Dendritic cell treated with granulocyte-macrophage colony-stimulating factor and Interleukin-4, amounts not matched to agents 40 ng/mL and 50 ng/mL, for 4 days (primary cell): ENCODE measurements at regions not wholly inside any gene's neighbourhood (a gene's known extent, or its start where the extent isn't known, plus 50 kb on each side); places are given as distances from the start of the nearest gene placed in this dataset.

ENCODE experiments used
- H3K27ac Mint-ChIP-seq: one replicate; pipeline ENCODE4 v1.8.0; 2022; ENCODE audit warnings: mild to moderate bottlenecking, mixed read lengths
- H3K27me3 Mint-ChIP-seq: one replicate; pipeline ENCODE4 v1.8.0; 2022; ENCODE audit warnings: mild to moderate bottlenecking, mixed read lengths
- H3K36me3 Mint-ChIP-seq: one replicate; pipeline ENCODE4 v1.8.0; 2022; ENCODE audit warnings: low read depth, mixed read lengths
- H3K4me1 Mint-ChIP-seq: one replicate; pipeline ENCODE4 v1.8.0; 2022; ENCODE audit warnings: low read depth, mixed read lengths
- H3K4me3 Mint-ChIP-seq: one replicate; pipeline ENCODE4 v1.8.0; 2022; ENCODE audit warnings: mild to moderate bottlenecking, moderate library complexity, mixed read lengths
- H3K9me3 Mint-ChIP-seq: one replicate; pipeline ENCODE4 v1.8.0; 2022; ENCODE audit warnings: mixed read lengths
- intact Hi-C: fragments of 100-400 bp; cut with micrococcal nuclease; formaldehyde crosslinking; loops from one replicate; pipeline ENCODE4 v1.15.0; 2022

- H3K36me3 Mint-ChIP-seq, result no peaks in the 10 kb centered on the region
- H3K9me3 Mint-ChIP-seq, result no peaks in the 10 kb centered on the region
- H3K27me3 Mint-ChIP-seq, result peaks cover 3% of the 10 kb centered on the region
- H3K27ac Mint-ChIP-seq, result no peak overlapping the region
- intact Hi-C loops, result no loop called here
- H3K4me3 Mint-ChIP-seq, result no peak overlapping the region
- H3K4me1 Mint-ChIP-seq, result no peaks in the 10 kb centered on the region
These were observed 239.5 kb upstream of the SORL1-AS1 start for GRCh38 chr11:121692236-121692635.

GRCh38 chr11:121688860-121689614, 236.3 kb upstream of the SORL1-AS1 start:
- peaks cover 3% of the 10 kb centered on the region for H3K27me3 Mint-ChIP-seq
- no peaks in the 10 kb centered on the region for H3K4me1 Mint-ChIP-seq
- H3K9me3 Mint-ChIP-seq, result no peaks in the 10 kb centered on the region
- no peak overlapping the region for H3K4me3 Mint-ChIP-seq
- no peaks in the 10 kb centered on the region for H3K36me3 Mint-ChIP-seq
- H3K27ac Mint-ChIP-seq, result no peak overlapping the region
- intact Hi-C loops, result no loop called here

- Mint-ChIP-seq H3K36me3 (no peaks in the 10 kb centered on the region), H3K27ac (no peak overlapping the region), H3K9me3 (no peaks in the 10 kb centered on the region), H3K27me3 (peaks cover 3% of the 10 kb centered on the region), H3K4me3 (no peak overlapping the region), H3K4me1 (no peaks in the 10 kb centered on the region)
- intact Hi-C loops, result no loop called here
These were observed 235.3 kb upstream of the SORL1-AS1 start for GRCh38 chr11:121688055-121688491.

DNA sequence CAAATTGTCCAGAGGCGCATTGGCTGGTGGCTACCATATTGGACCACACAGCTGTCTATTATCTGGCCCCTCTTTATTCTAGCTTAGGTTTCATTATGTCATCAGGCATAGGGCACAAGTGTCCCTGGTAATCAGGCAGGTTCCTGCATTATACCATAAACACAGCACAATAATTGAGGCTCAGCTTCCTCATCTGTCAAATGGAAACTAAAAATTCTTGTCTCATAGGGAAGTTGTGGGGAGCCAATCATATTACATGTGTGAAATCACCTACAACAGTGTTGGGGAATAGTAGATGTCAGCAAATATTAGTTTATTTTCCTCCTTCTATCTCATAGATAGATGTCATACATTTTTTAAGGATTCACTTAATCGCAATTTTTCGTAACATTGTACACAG, 231.0 kb upstream of the SORL1-AS1 start:
- no peak overlapping the region for H3K27ac Mint-ChIP-seq
- intact Hi-C loops, result no loop called here

More for the DNA sequence above, 231.0 kb upstream of the SORL1-AS1 start:
- Mint-ChIP-seq H3K9me3 (no peaks in the 10 kb centered on the region), H3K27me3 (peaks cover 4% of the 10 kb centered on the region), H3K36me3 (no peaks in the 10 kb centered on the region), H3K4me1 (no peaks in the 10 kb centered on the region), H3K4me3 (no peak overlapping the region)
